ENCODE measurements at regions not wholly inside any gene's neighbourhood (a gene's known extent, or its start where the extent isn't known, plus 50 kb on each side); places are given as distances from the start of the nearest gene placed in this dataset.

DNA sequence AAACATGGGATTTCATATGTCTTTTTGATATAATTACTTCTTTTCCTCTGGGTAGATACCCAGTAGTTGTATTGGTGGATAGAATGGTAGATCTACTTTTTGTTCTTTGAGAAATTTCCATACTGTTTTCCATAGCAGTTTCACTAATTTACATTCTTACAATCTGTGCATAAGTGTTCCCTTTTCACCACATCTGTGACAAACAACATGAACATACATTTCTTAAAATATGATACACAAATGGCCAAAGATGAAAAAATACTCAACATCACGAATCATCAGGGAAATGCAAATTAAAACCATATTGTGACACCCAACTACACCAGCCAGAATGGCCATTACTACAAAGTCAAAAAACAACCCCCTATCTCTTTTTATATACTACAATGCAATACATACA lies 1778.5 kb upstream of the ACO1 start:
- TF ChIP-seq, protein P1, sequence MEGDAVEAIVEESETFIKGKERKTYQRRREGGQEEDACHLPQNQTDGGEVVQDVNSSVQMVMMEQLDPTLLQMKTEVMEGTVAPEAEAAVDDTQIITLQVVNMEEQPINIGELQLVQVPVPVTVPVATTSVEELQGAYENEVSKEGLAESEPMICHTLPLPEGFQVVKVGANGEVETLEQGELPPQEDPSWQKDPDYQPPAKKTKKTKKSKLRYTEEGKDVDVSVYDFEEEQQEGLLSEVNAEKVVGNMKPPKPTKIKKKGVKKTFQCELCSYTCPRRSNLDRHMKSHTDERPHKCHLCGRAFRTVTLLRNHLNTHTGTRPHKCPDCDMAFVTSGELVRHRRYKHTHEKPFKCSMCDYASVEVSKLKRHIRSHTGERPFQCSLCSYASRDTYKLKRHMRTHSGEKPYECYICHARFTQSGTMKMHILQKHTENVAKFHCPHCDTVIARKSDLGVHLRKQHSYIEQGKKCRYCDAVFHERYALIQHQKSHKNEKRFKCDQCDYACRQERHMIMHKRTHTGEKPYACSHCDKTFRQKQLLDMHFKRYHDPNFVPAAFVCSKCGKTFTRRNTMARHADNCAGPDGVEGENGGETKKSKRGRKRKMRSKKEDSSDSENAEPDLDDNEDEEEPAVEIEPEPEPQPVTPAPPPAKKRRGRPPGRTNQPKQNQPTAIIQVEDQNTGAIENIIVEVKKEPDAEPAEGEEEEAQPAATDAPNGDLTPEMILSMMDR (conservative IDR thresholded peaks at IDR 0.05; ENCODE audit: low read length): no peak
- no peak for TF ChIP-seq EZH2phosphoT487 (IDR thresholded peaks at IDR 0.05; ENCODE audit: borderline replicate concordance)

All from Loucy (cell line).